Left lung (tissue), 4 donors: ENCODE measurements at regions not wholly inside any gene's neighbourhood (a gene's known extent, or its start where the extent isn't known, plus 50 kb on each side); places are given as distances from the start of the nearest gene placed in this dataset.

Experiments used
- ATAC-seq: fragments of 200-7000 bp; cut with Tn5 transposase; one replicate; pipeline ENCODE4 v1.9.1; 2020; ENCODE audit warnings: moderate library complexity
- DNase-seq, 4 donors: peaks; one replicate each; pipeline ENCODE4 v3.0.0-alpha.2; 2013 to 2020
- H3K27ac ChIP-seq, 2 donors: fragments of 200-600 bp; sonication (generic) in 1 of 2; one replicate each; pipeline versions ENCODE4 v1.5.0 to v1.8.0; 2020 to 2021
- H3K27me3 ChIP-seq, 2 donors: fragments of 200-600 bp; sonication (generic) in 1 of 2; one replicate each; pipeline versions ENCODE4 v1.5.0 to v1.8.0; 2020 to 2021
- H3K36me3 ChIP-seq, 2 donors: fragments of 200-600 bp; sonication (generic) in 1 of 2; one replicate each; pipeline versions ENCODE4 v1.5.0 to v1.8.0; 2020 to 2021
- H3K4me1 ChIP-seq, 2 donors: fragments of 200-600 bp; one replicate each; pipeline ENCODE4 v1.8.0; 2021
- H3K4me3 ChIP-seq, 2 donors: fragments of 200-600 bp; sonication (generic) in 1 of 2; one replicate each; pipeline versions ENCODE4 v1.5.0 to v1.8.0; 2020 to 2021; ENCODE audit warnings: mild to moderate bottlenecking in 1 of 2
- H3K9me3 ChIP-seq, 2 donors: fragments of 200-600 bp; sonication (generic) in 1 of 2; one replicate each; pipeline versions ENCODE4 v1.5.0 to v1.8.0; 2020 to 2021
- intact Hi-C, 2 donors: fragments of 100-400 bp; cut with DNase I; formaldehyde crosslinking; loops; one replicate each; pipeline versions ENCODE4 v1.11.2 to v1.14.2; 2022
- TF ChIP-seq, protein P1 (sequence below), 2 donors: fragments of 200-600 bp; sonication (generic) in 1 of 2; IDR thresholded peaks; one replicate each; pipeline versions ENCODE4 v1.5.0 to v1.8.0; 2021; ENCODE audit warnings: antibody characterized with exemption in 2 of 2
- donor health status: DM: no; HTN: yes; CAD: no.
- donor health status: DM: no; HTN: no; CAD: no.

DNA sequence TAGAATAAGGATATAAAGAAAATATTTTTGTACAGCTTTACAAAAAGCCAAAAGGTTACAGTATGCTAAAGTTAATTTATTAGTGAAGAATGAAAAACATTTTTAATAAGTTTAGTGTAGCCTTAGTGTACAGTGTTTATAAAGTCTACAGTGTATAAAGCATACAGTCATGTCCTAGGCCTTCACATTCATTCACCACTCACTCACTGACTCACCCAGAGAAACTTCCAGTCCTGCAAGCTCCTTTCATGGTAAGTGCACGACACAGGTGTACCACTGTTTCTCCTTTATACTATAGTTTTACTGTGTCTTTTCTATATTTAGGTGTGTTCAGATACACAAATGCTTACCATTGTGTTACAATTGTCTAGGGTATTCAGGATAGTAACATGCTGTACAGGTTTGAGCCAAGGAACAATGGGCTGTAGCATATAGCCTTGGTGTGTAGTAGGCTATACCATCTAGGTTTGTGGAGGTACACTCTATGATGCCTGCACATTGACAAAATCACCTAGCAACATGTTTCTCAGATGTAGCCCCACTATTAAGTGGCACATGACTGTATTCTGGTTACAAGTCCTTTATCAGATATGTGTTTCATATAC lies 197.1 kb upstream of the KBTBD8 start:
- Histone ChIP-seq H3K27ac (no peak overlapping the region), H3K9me3 (no peaks in the 10 kb centered on the region), H3K36me3 (no peaks in the 10 kb centered on the region), H3K4me1 (no peaks in the 10 kb centered on the region), H3K27me3 (peaks cover 0 to 11% of the 10 kb centered on the region in 2 donors), H3K4me3 (no peak overlapping the region)
- ATAC-seq (no peak), DNase-seq (no peak)
- TF ChIP-seq, protein P1, sequence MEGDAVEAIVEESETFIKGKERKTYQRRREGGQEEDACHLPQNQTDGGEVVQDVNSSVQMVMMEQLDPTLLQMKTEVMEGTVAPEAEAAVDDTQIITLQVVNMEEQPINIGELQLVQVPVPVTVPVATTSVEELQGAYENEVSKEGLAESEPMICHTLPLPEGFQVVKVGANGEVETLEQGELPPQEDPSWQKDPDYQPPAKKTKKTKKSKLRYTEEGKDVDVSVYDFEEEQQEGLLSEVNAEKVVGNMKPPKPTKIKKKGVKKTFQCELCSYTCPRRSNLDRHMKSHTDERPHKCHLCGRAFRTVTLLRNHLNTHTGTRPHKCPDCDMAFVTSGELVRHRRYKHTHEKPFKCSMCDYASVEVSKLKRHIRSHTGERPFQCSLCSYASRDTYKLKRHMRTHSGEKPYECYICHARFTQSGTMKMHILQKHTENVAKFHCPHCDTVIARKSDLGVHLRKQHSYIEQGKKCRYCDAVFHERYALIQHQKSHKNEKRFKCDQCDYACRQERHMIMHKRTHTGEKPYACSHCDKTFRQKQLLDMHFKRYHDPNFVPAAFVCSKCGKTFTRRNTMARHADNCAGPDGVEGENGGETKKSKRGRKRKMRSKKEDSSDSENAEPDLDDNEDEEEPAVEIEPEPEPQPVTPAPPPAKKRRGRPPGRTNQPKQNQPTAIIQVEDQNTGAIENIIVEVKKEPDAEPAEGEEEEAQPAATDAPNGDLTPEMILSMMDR (IDR thresholded peaks at IDR 0.05), result no peak
- intact Hi-C loops, result no loop called here

DNA sequence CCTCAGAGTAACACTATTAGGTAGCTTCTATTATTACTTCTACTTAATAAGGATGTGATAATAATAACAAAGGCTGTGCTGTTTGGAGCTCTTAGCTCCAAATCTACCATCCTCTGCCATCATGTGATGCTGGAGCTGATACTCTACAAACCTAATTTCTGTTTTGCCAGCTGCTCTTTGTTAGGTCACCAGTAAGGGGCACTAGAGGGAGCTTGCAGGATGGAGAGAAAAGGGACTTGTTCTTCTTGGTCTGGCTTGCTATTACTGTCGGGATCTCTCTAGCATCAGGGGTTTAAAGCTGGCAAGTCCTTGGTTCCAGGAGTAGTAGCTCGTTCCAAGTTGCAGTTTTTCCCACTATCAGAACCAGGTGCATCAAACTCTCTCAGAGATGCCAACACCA lies 194.9 kb upstream of the KBTBD8 start:
- H3K4me1 ChIP-seq, result no peaks in the 10 kb centered on the region
- ATAC-seq, result no peak
- H3K27ac ChIP-seq, result no peak overlapping the region
- DNase-seq, result no peak
- no peak overlapping the region for H3K4me3 ChIP-seq
- peaks cover 0 to 5% of the 10 kb centered on the region in 2 donors for H3K27me3 ChIP-seq
- TF ChIP-seq, protein P1 (IDR thresholded peaks at IDR 0.05), result no peak
- H3K36me3 ChIP-seq, result no peaks in the 10 kb centered on the region
- H3K9me3 ChIP-seq, result no peaks in the 10 kb centered on the region
- intact Hi-C loops, result no loop called here

DNA sequence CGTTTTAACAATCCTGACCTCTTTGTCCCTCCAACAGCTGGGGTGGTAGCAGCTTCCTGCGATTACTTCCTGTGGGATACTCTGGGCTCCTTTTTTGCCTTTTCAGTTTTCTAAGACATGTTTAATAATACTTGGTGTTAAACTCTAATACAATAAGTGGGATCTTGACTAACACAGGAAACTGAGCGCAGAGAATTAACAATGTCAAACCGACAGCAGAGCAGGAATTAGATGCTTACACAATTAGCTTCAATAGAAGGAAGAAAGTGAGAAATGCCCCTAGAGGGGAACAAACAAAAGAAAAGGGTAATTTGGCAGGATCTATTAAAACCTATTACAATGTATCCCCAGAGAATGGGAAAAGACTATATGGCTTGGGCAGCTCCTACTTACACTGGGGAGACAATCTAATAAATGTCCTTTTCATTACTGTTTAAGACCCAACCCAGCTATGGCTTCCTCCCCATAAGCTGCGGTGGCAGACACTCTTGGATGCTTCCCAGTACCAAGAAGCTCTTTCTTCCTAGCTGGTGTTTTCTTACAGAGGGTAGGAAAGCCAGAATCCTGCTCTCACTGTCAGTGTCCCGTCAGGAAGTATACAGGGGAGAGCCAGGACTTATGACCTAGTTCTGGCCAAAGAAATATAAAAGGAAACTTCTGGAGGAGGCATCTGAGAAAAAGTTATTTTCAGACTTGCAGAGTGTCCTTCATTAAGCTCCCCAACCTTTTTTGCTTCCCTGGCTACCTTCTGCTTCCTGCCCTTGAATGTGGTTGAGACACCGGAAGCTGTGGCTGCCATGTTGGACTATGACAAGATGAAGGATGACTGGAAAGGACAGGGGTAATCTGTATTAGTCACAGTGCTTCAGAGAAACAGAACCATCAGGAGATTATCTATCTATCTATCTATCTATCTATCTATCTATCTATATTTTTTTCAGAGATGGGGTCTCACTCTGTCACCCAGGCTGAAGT lies 194.1 kb upstream of the KBTBD8 start:
- Histone ChIP-seq H3K4me3 (no peak overlapping the region), H3K4me1 (no peaks in the 10 kb centered on the region), H3K27ac (no peak overlapping the region), H3K36me3 (no peaks in the 10 kb centered on the region), H3K27me3 (no peaks in the 10 kb centered on the region), H3K9me3 (no peaks in the 10 kb centered on the region)
- DNase-seq (no peak), ATAC-seq (no peak)
- TF ChIP-seq, protein P1 (IDR thresholded peaks at IDR 0.05), result no peak
- intact Hi-C loops, result no loop called here

DNA sequence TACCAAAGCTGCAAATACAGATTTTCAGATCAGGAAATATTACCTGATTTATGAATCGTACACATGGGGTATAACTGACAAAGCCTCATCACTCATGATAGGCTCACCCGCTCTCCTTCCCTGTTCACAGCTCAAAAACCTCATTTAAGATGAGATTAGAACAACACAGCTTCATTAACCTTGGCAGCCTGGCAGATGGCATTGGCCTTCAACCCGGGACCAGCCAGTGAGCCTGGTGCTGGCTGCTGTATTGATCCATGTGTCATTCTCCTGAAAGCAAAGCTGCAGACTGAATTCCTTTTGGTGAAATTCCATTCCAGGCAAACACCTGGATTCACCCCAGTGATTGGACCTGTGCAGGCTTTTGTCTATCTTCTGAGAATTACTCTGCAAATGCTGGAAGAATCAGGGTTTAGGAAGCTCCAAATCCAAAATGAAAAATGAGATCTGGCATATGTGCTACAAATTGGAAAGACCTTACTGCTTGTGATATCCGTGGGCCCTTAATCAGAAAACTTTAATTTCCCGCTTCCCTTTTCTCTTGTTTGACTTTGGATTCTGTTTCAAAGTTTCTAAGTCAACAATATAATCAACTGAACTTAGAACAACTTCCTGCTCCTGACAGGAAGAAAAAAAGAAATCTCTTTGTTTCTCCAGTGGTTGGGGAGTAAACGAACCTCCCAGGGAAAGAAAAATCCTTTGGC lies 189.1 kb upstream of the KBTBD8 start:
- Histone ChIP-seq H3K36me3 (no peaks in the 10 kb centered on the region), H3K27ac (no peak overlapping the region), H3K4me1 (no peaks in the 10 kb centered on the region), H3K9me3 (no peaks in the 10 kb centered on the region), H3K27me3 (no peaks in the 10 kb centered on the region), H3K4me3 (no peak overlapping the region)
- ATAC-seq, result no peak
- DNase-seq, result no peak
- TF ChIP-seq, protein P1 (IDR thresholded peaks at IDR 0.05), result no peak
- intact Hi-C loops, result no loop called here

DNA sequence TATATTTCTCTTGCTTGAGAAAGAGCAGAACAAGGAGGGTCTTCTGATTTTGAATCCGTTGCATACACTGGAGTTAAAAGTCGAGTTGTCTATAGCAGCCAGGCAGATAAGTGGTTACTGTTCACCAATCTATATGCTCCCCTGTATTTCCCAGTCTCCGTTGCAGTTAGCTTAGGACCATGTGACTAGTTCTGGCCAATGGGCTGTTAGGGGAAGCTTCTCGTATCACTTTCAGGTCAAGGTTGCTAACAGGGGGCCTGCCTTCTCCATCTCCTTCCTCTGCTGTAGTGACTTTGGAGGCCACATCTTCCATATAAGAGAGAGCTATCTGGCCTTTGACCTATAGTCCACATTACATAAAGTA lies 188.5 kb upstream of the KBTBD8 start:
- DNase-seq (no peak), ATAC-seq (no peak)
- Histone ChIP-seq H3K36me3 (no peaks in the 10 kb centered on the region), H3K27ac (no peak overlapping the region), H3K27me3 (no peaks in the 10 kb centered on the region), H3K9me3 (no peaks in the 10 kb centered on the region), H3K4me1 (no peaks in the 10 kb centered on the region), H3K4me3 (no peak overlapping the region)
- TF ChIP-seq, protein P1 (IDR thresholded peaks at IDR 0.05), result no peak
- intact Hi-C loops, result no loop called here
